ENCODE measurements at regions not wholly inside any gene's neighbourhood (a gene's known extent, or its start where the extent isn't known, plus 50 kb on each side); places are given as distances from the start of the nearest gene placed in this dataset.

DNA sequence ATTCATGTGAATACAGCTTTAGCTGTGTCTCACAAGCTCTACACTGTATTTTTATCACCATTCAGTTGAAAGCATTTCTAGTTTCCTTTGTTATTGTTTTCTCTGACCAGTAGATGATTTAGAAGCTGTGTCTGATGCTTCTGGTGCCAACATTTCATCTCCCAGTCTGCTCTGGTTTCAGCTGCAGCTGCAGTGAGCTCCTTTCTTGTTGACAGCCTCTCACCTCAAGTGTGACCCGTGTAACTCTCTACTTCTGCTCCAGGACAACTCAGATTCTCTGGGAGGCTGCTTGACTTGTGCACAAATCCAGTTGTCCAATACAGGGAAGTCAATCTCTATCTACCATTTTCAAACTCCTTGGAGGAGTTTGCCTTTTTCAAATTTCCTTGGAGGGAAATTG lies 504.8 kb downstream of the DIRAS2 start:
- no peak for TF ChIP-seq POLR2A (IDR thresholded peaks at IDR 0.05)
- TF ChIP-seq, protein P1, sequence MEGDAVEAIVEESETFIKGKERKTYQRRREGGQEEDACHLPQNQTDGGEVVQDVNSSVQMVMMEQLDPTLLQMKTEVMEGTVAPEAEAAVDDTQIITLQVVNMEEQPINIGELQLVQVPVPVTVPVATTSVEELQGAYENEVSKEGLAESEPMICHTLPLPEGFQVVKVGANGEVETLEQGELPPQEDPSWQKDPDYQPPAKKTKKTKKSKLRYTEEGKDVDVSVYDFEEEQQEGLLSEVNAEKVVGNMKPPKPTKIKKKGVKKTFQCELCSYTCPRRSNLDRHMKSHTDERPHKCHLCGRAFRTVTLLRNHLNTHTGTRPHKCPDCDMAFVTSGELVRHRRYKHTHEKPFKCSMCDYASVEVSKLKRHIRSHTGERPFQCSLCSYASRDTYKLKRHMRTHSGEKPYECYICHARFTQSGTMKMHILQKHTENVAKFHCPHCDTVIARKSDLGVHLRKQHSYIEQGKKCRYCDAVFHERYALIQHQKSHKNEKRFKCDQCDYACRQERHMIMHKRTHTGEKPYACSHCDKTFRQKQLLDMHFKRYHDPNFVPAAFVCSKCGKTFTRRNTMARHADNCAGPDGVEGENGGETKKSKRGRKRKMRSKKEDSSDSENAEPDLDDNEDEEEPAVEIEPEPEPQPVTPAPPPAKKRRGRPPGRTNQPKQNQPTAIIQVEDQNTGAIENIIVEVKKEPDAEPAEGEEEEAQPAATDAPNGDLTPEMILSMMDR (IDR thresholded peaks at IDR 0.05) = no peak
- no peak for TF ChIP-seq EP300 (IDR thresholded peaks at IDR 0.05)

Data from upper lobe of left lung (tissue), 4 donors.